ENCODE measurements at regions not wholly inside any gene's neighbourhood (a gene's known extent, or its start where the extent isn't known, plus 50 kb on each side); places are given as distances from the start of the nearest gene placed in this dataset.

GRCh38 chr17:72456075-72456474, 335.3 kb downstream of the SOX9 start:
- Histone ChIP-seq H3K4me1 (peaks cover 13% of the 10 kb centered on the region), H3K9ac (ENCODE audit: low read depth in 2 of 2, low read length in 2 of 2) (peak overlapping the region in 1 of 2 donors; percentile 34), H3K36me3 (no peaks in the 10 kb centered on the region), H3K27me3 (no peaks in the 10 kb centered on the region), H3K27ac (peak overlapping the region; percentile 77), H3K4me3 (no peak overlapping the region), H3K9me3 (no peaks in the 10 kb centered on the region)
- peak; percentile 84 for DNase-seq
- intact Hi-C loops (cut with DNase I): no loop called here
- no peak for TF ChIP-seq CTCF (IDR thresholded peaks at IDR 0.05)

GRCh38 chr17:72457712-72458111, 336.9 kb downstream of the SOX9 start:
- DNase-seq: no peak
- TF ChIP-seq CTCF (IDR thresholded peaks at IDR 0.05): no peak
- Histone ChIP-seq H3K36me3 (no peaks in the 10 kb centered on the region), H3K27ac (no peak overlapping the region), H3K4me1 (peaks cover 13% of the 10 kb centered on the region), H3K4me3 (no peak overlapping the region), H3K9ac (ENCODE audit: low read depth in 2 of 2, low read length in 2 of 2) (no peak overlapping the region), H3K27me3 (no peaks in the 10 kb centered on the region), H3K9me3 (no peaks in the 10 kb centered on the region)
- intact Hi-C loops (cut with DNase I): no loop called here

- peak overlapping the region; percentile 64 for H3K27ac ChIP-seq
- intact Hi-C loops (cut with DNase I): no loop called here
- H3K9me3 ChIP-seq: no peaks in the 10 kb centered on the region
- TF ChIP-seq CTCF (IDR thresholded peaks at IDR 0.05): no peak
- H3K27me3 ChIP-seq: no peaks in the 10 kb centered on the region
- no peak overlapping the region for H3K9ac ChIP-seq (ENCODE audit: low read depth in 2 of 2, low read length in 2 of 2)
- H3K4me1 ChIP-seq: peaks cover 8% of the 10 kb centered on the region
- no peak for DNase-seq
- H3K36me3 ChIP-seq: no peaks in the 10 kb centered on the region
- no peak overlapping the region for H3K4me3 ChIP-seq
Measured at GRCh38 chr17:72458301-72458700, 337.5 kb downstream of the SOX9 start.

GRCh38 chr17:72460711-72461110, 339.9 kb downstream of the SOX9 start:
- DNase-seq: no peak
- intact Hi-C loops (cut with DNase I): no loop called here
- no peak overlapping the region for H3K4me3 ChIP-seq
- no peak overlapping the region for H3K9ac ChIP-seq (ENCODE audit: low read depth in 2 of 2, low read length in 2 of 2)
- H3K27ac ChIP-seq: no peak overlapping the region
- no peaks in the 10 kb centered on the region for H3K9me3 ChIP-seq
- no peak for TF ChIP-seq CTCF (IDR thresholded peaks at IDR 0.05)
- H3K36me3 ChIP-seq: no peaks in the 10 kb centered on the region
- no peaks in the 10 kb centered on the region for H3K27me3 ChIP-seq
- H3K4me1 ChIP-seq: peaks cover 9% of the 10 kb centered on the region

GRCh38 chr17:72461757-72462156, 340.9 kb downstream of the SOX9 start:
- Histone ChIP-seq H3K27me3 (no peaks in the 10 kb centered on the region), H3K9me3 (no peaks in the 10 kb centered on the region), H3K27ac (no peak overlapping the region), H3K36me3 (no peaks in the 10 kb centered on the region), H3K9ac (ENCODE audit: low read depth in 2 of 2, low read length in 2 of 2) (no peak overlapping the region), H3K4me1 (peaks cover 12% of the 10 kb centered on the region), H3K4me3 (no peak overlapping the region)
- DNase-seq: no peak
- intact Hi-C loops (cut with DNase I): no loop called here
- no peak for TF ChIP-seq CTCF (IDR thresholded peaks at IDR 0.05)

GRCh38 chr17:72462407-72462806, 341.6 kb downstream of the SOX9 start:
- H3K36me3 ChIP-seq: no peaks in the 10 kb centered on the region
- peaks cover 13% of the 10 kb centered on the region for H3K4me1 ChIP-seq
- TF ChIP-seq CTCF (IDR thresholded peaks at IDR 0.05): no peak
- no peak overlapping the region for H3K4me3 ChIP-seq
- H3K9ac ChIP-seq (ENCODE audit: low read depth in 2 of 2, low read length in 2 of 2): peak overlapping the region in 1 of 2 donors; percentile 31
- intact Hi-C loops (cut with DNase I): no loop called here
- H3K9me3 ChIP-seq: no peaks in the 10 kb centered on the region
- no peaks in the 10 kb centered on the region for H3K27me3 ChIP-seq
- no peak for DNase-seq
- H3K27ac ChIP-seq: no peak overlapping the region

Measured in colonic mucosa (tissue), 4 donors.